GM19025 (cell line): ENCODE measurements at regions not wholly inside any gene's neighbourhood (a gene's known extent, or its start where the extent isn't known, plus 50 kb on each side); places are given as distances from the start of the nearest gene placed in this dataset.

ENCODE experiments used
- ATAC-seq: cut with Tn5 transposase; IDR thresholded peaks from one replicate; pipeline ENCODE4 v1.9.1; 2021; ENCODE audit warnings: mild to moderate bottlenecking, low read depth, moderate library complexity; ENCODE audit not compliant: unreplicated experiment

DNA sequence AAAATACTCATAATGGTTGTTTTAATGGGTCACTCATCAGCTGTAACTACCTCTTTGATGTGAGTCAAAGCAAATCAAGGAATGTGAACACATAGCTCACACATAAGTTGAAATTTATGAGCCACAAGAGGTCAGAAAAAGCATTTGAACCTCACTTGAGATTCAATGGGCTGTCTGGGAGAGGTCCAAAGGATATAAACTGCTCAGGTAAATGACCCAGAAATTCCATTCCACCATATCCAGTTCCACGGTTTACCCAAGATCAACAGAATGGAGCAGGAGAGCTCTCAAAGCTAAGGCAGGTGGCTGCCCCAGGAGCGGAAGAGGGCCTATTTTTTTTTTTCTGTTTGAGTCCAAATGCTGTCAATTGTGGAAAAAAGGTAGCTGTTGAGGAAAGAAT lies 464.1 kb downstream of the TNS1 start:
- ATAC-seq = no peak

DNA sequence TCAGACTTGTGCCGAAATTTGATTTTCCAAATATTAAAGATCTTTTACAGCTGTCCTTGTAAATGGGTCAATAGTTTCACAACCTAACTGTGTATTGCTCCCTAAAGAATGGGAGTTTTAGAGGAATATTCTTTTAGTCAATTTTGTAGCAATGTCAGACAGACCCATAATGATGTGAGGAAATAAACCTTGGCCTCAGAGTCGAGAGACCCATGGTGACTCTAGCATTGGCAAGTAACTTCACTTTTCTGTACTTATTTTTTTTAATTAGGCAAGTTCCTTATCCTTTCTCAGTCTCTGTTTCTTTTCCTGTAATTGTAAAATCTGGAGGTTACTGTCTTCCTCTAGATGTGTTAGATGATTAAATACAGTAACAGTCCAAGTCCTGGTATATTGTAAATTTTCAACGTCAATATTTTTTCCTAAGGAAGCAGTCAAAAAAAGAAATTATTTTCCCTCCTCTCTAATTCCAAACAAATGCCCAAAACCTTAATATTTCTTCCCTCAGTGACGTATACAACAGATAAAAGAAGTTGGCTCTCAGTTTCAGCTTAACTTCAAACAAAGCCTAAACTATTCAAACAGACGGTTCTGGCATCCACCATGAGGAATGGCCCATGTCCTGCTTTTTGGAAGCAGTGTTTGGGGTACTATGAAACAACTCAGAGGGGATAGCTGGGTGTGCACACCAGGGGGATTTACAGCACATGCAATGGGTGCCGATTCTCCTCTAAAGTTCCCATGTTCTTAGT lies 466.7 kb downstream of the TNS1 start:
- ATAC-seq = no peak

DNA sequence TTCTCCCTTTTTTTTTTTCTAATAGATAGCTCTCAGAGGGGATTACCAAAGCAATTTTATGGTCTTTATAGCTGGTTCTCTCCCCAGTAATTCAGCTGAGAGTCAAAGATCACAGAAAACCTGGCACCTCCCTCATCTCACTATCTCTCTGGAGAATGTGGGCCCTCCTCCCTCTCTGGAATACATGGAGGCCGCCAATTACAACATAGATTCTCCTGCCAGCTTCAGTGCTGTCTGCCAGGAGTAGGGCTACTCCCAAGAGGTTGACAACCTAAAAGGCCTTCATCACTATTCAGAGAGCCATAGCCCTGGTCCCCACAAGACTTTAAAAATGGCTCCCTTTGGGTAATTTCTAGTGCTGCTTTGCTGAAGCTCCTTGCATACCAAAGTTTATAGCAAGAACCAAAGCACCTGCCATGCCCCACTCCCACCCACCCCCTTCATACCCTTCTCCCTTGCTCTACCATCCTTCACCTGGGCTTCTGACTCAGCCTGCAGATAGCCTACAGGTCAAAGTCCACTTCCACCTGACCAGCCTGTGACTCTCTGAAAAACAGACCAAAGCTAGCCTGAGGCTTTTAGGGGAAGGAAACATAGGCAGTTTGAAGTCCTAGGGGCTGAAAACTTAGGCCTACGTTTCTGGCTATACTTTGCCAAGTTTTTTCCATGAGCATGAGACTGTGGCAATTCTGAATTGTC lies 472.3 kb downstream of the TNS1 start:
- no peak for ATAC-seq

DNA sequence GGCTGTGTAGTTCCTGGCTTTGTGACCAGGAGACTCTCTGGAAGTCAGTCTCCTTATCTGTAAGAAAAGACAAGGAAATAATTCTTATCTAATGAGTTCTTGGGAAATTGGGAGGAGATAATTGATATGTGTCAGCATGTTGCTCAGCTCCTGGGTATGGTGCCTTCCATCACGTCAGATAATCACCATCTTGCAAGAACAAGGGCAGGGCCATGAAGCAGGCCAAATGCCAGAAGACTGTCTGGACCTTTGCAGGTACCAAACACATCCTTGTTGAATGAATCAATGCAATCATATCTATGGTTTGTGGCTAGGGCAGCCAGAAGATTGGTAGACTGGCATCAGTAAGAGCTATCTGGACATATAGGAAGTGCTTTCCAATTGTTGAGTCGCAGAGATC lies 473.5 kb downstream of the TNS1 start:
- ATAC-seq = no peak

DNA sequence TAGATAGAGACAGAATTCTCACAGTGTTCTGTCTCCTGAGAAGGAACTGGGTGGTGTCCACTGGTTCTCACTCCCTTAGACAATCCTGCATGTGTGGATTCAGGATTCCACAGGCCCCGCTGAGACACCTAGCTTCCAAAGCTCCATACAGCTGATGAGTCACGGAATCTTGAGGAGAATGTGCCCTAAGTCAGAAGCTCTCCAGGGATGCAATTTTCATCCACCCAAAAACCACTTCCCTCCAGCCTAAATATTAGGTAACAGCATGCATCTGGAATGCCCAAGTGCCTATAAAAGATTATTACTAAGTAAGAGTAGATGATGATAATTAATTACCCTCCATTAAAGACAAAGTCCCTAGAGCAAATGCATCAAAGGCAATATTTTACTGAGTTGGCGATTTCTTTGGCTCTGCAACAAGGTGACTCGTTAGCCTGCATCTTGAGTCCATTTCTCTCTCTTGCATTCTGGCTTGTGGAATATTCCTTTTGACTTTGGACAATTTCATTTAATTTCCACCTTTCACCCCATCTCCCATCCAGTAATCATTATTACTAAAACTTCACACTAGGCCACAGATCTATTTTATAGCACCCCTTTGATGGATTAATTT lies 475.1 kb downstream of the TNS1 start:
- no peak for ATAC-seq

DNA sequence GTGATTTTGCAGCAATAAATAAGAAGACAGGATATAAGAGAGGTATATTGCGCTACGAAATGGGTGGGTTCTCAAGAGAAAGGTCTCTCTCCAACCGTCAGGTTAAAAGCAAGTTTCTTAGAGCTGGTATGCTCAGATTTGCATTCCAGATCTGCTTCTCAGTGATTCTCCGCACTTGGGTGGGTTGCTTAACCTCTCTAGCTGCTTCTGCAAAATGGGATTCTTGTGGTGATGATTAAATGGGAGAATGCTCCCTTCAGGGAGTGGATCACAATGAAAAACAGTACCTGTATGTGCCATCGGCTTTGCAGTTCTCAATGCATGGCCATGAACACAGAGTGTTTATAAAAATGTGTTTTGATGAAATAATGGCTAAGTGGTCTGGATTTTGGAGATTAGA lies 477.7 kb downstream of the TNS1 start:
- ATAC-seq = no peak

DNA sequence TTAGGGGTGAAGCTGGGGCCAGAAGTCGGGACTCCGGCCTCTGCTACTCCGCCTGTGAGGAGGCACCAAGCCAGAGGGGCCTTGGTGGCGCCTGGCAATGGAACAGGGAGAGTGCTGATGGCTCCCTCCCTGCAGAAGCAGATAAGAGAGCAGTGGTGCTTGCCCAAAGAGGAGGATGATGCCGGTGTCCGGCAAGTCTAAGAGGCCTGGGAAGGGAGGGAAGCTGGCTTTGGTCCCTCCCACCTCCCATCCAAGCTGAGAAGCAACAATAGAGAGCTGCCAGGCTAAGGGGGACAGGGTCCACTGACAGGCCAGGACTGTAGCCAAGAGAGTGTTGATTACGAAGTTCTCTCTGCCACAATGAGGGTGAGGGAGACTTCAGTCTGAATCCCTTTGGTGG lies 479.5 kb downstream of the TNS1 start:
- ATAC-seq = no peak

DNA sequence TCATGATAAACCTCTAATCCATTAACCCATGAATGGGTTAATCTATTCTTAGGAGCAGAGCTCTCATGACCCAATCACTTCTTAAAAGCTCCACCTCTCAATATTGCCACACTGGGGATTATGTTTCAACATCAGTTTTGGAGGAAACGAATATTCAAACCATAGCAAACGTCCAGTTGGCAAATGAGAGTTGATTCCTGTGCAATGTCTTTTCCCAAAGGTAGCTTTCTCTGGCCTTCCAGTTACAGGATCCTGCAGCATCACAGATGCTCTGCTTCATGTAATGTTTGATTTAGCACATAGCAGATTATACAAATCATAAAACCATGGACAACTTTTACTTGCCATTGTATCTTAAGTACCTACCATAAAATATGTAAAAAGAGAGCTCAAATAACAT lies 481.0 kb downstream of the TNS1 start:
- ATAC-seq = no peak

DNA sequence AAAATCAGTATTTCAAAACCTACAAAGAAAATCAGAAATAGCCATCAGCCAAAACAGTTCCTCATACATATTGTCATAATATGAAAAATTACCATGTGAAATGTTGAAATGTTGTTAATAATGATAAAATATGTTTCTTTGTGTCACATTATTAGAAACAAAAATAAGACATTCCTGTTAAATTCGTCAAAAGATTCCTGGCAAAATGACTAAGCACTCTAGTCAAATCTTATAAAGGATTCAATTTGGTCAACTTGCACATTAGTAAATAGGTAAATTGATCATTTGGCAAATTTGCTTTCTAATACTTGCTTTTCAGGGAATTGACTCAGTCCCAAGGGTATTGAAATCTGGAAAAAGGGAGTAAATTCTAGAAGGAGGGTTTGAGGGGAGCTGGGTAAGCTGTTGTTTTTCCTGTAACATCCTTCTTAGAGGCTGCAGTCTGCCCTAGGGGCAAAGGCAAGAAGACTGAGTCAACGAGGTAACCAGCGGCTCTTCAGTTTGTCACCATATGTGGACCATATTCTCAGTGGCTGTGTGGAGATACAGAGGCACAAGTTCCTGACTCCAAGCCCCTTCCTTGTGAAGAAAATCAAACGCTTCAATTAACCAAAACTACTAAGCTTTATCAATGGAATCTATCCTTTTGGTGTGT lies 482.3 kb downstream of the TNS1 start:
- ATAC-seq = no peak

DNA sequence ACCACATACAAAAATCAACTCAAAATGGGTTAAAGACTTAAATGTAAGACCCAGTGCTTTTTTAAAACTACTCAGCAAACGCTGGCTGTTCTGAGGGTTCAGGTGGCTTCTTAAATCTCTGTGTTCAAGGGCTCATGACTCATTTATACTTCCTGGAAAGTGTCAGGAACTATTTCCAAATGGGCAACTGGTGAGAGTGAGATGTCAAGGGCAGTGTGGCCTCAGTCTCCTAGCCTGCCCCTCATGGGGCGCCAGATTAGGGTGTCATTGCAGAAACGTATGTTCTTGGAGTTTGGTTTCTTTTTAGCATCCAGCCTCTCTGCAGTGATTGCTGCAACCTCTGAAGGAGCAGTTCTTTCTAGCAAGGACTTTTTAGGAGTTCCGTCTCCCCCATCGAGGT lies 485.4 kb downstream of the TNS1 start:
- ATAC-seq = no peak

DNA sequence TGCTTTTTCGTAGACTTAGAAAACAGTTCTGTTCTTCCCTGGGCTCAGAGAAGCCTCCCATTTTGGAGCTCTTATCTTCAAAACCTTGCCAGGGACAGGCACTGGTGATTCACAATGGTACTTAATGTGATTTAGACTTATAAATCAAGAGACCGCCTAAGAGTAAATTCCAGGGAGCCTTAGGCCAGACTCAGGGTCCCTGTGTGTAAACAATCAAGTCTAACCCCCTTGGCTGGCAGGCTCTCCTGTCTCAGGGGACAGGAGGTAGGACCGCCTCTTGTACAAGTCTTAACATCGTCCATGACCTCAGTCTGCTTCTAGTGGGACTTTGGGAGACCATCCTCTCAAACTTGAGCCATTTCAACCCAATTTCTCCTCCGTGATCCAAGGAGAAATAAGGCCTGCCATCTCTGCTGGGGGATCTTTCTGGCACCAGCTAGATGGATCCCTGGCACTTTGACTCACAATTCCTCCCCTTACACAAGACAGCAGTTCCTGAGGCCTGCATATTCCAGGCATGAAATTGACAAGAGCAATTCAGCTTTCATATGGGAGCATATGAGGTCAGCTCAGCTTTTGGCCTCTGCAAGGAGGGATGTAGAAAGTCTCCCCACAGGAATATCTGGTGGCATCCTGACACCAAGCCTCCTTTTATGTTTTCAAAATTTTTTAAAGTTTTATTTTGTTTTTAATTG lies 487.0 kb downstream of the TNS1 start:
- no peak for ATAC-seq

DNA sequence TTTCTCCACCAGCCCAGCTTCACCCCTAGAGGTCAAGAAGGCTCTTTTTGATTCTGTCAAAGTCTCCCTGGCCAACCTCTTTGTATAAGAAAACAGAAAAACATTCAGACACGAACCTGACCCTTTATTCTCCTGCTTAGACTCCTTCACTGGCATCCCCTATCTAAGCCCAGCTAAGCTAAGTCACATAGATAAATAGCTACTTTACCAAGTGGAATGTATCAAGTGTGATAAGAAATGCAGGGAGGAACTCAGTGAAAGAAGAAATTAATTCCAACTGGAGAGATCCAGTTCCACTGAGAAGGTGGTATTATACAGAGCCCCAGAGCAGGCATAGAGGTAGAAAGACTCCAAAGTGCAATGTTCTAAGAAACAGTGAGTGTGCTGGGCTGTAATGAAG lies 489.5 kb downstream of the TNS1 start:
- ATAC-seq = no peak

DNA sequence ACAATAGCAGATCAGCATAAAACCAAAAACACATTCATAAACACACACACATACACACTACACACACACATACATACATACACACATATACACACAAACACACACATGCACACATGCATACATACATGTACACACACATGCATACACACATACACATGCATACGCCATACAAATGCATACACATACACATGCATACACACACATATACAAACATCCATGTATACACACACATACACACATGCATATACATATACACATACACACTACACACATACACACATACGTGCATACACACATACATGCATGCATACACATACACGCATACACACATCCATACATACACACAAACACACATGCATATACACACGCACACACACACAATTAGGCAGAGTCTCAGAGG lies 490.1 kb downstream of the TNS1 start:
- ATAC-seq = no peak

DNA sequence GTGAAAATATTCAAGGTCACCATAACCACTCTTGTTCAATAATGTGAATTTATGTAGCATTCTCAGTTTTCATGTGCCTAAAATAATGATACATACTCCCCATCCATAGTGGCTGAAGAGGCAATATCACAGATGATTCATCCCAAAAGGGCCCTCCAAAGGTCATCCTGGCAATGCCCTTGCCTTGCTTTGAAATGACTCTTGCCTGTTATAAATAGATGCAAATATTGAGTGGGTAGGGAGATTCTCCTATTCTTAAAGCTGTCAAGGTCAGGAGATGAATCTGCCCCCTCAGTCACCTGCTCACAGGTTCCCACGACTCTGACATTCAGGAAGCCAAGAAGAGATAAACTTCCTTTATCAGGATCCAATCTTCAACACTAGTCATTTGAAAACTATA lies 490.5 kb downstream of the TNS1 start:
- no peak for ATAC-seq

DNA sequence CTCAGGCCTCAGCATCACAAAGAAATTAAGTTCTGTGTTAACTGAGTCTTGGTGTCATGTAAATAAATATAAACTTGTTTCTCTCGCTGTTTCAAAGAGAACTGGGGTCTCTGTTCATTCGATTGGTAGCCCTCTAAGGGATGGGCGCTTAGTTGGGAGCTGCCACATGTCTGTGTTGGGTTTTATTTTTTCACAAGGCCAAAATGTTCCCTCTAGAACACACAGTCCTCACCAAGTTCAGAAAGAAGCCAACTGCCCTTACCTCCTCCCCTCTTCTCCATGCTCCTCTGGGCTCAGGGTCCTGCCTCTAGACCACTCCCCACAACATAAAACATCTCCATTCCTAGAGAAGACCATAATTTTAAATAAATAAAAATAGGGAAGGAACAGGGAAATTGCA lies 490.9 kb downstream of the TNS1 start:
- ATAC-seq = no peak

DNA sequence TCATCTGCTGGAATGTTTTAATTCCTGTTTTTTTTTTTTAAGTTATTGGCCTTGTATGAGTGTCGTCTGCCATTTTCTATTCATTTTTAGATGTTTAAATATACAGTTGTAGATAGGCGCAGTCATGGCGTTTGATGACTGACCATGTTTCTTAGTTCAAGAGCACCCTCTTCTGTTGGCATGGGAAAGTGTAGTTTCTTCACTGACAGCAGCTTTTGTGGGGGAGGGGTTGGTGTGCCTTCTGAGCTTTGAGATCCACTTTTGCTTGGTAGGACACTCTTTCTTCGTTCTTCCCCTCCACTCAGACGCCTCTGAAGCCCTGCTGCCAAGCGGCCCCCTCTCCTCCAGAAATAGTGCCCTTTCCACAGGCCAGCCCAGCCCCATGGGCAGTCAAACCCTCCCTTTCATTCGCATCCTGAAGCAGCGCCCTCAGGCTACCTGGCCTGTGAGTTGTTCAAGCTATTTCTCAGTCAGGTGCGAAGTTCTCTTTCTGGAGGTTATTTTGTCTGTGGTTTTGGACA lies 492.0 kb downstream of the TNS1 start:
- no peak for ATAC-seq

DNA sequence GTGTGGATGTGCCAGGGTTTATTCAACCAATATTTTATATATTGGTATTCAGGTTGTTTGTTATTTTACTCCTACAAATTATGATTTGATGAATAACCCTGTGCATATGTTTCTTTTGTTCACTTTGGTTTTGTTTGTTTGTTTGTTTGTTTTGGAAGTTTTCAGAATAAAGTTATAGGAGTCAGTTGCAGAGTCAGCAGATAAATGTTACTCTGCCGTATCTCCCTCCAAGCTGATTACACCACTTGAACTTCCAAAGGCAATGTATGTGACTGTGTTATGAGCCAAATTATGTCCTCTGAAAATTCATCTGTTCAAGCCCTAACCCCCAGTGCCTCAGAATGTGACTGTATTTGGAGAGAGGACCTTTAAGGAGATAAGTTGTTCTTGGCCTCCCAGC lies 497.5 kb downstream of the TNS1 start:
- ATAC-seq = no peak

DNA sequence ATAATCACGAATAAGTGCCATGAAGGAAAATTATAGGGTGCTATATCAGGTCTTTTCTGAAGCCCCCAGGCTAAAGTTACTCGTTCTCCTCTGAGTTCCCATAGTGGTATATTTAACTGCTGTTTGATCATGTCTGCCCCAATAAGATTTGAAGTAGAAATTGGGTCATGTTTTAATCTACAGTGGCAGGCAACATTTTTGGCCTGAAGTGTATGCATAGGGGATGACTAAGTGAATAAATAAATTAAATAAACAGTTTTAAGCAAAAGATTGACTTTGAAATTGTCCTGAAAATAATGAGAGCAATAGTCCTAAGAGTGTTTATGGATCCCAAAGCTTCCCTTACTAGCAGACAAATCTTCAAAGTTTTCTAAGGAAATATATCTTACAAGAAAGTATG lies 500.9 kb downstream of the TNS1 start:
- ATAC-seq = no peak

DNA sequence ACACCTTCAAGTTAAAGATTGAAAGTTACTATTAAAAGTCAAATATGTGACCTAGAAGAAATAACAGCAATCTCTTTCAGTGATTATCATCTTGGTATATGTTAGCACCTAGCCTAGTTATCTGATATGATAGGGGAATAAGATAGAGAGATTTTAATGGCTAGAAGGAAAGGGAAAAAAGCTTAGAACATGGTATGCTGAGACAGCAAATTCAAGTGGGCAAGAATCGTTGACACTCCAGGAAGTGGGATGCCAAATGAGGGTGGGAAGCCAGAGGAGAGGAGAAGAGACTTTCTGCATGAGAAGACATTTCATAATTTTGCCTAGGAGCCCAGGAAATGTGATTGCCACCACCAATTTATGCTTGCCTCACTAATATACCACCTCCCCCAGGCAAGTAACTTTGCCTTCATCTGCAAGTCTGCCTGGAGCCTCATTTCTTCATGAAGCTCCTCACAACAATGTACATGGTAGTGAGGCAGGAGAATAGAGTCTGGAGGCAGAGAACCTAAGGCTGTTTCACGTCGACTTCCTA lies 504.9 kb downstream of the TNS1 start:
- ATAC-seq = no peak

DNA sequence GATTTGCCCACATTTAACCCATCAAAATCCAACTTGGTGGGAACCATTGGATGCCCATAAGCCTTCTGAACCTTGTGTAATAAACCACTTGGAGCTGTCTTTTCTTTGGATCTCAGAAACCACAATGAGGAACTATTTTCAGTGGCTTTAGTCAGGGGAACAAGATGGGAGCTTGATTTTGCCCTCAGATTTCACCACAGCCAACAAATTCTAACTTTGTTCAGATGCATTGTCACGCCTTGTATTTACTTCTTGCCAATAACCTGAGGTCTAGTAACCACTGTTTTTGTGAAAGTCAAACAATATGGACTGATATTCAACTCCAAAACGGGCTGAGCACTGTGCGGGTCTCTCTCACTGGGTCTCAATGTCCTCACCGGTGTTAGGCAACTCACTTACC lies 508.2 kb downstream of the TNS1 start:
- ATAC-seq = no peak
